ENCODE measurements at regions not wholly inside any gene's neighbourhood (a gene's known extent, or its start where the extent isn't known, plus 50 kb on each side); places are given as distances from the start of the nearest gene placed in this dataset.

- DNase-seq (ENCODE audit: low read depth in 2 of 2), result no peak
Observed at GRCh38 chr14:82046512-82047226, 513.0 kb upstream of the SEL1L start.

GRCh38 chr14:82047777-82048470, 514.3 kb upstream of the SEL1L start:
- DNase-seq (ENCODE audit: low read depth in 2 of 2), result no peak

GRCh38 chr14:82052778-82053177, 519.1 kb upstream of the SEL1L start:
- DNase-seq (ENCODE audit: low read depth in 2 of 2), result no peak

- no peak for DNase-seq (ENCODE audit: low read depth in 2 of 2)
Observed at GRCh38 chr14:82055515-82056115, 522.0 kb upstream of the SEL1L start.

GRCh38 chr14:82060219-82060618, 526.6 kb upstream of the SEL1L start:
- DNase-seq (ENCODE audit: low read depth in 2 of 2), result no peak

GRCh38 chr14:82067221-82067875, 533.7 kb upstream of the SEL1L start:
- DNase-seq (ENCODE audit: low read depth in 2 of 2), result no peak

- no peak for DNase-seq (ENCODE audit: low read depth in 2 of 2)
Observed at GRCh38 chr14:82070040-82070439, 536.4 kb upstream of the SEL1L start.

GRCh38 chr14:82070753-82071152, 537.1 kb upstream of the SEL1L start:
- no peak for DNase-seq (ENCODE audit: low read depth in 2 of 2)

GRCh38 chr14:82073547-82073946, 539.9 kb upstream of the SEL1L start:
- DNase-seq (ENCODE audit: low read depth in 2 of 2), result no peak

GRCh38 chr14:82075566-82075965, 541.9 kb upstream of the SEL1L start:
- DNase-seq (ENCODE audit: low read depth in 2 of 2), result no peak

GRCh38 chr14:82079553-82079952, 545.9 kb upstream of the SEL1L start:
- DNase-seq (ENCODE audit: low read depth in 2 of 2), result no peak

GRCh38 chr14:82080370-82080769, 546.7 kb upstream of the SEL1L start:
- no peak for DNase-seq (ENCODE audit: low read depth in 2 of 2)

GRCh38 chr14:82084813-82085212, 551.2 kb upstream of the SEL1L start:
- no peak for DNase-seq (ENCODE audit: low read depth in 2 of 2)

- DNase-seq (ENCODE audit: low read depth in 2 of 2), result no peak
Observed at GRCh38 chr14:82091097-82091496, 557.4 kb upstream of the SEL1L start.

- DNase-seq (ENCODE audit: low read depth in 2 of 2), result no peak
Observed at GRCh38 chr14:82094829-82095345, 561.2 kb upstream of the SEL1L start.

- no peak for DNase-seq (ENCODE audit: low read depth in 2 of 2)
Observed at GRCh38 chr14:82104013-82104412, 570.4 kb upstream of the SEL1L start.

GRCh38 chr14:82112210-82112839, 578.7 kb upstream of the SEL1L start:
- no peak for DNase-seq (ENCODE audit: low read depth in 2 of 2)

- no peak for DNase-seq (ENCODE audit: low read depth in 2 of 2)
Observed at GRCh38 chr14:82113007-82113406, 579.4 kb upstream of the SEL1L start.

GRCh38 chr14:82113710-82114109, 580.1 kb upstream of the SEL1L start:
- DNase-seq (ENCODE audit: low read depth in 2 of 2), result no peak

GRCh38 chr14:82116721-82117120, 583.1 kb upstream of the SEL1L start:
- no peak for DNase-seq (ENCODE audit: low read depth in 2 of 2)

- no peak for DNase-seq (ENCODE audit: low read depth in 2 of 2)
Observed at GRCh38 chr14:82122655-82123054, 589.0 kb upstream of the SEL1L start.

- no peak for DNase-seq (ENCODE audit: low read depth in 2 of 2)
Observed at GRCh38 chr14:82124511-82124910, 590.9 kb upstream of the SEL1L start.
